SJCRH30 (cell line): ENCODE measurements at regions not wholly inside any gene's neighbourhood (a gene's known extent, or its start where the extent isn't known, plus 50 kb on each side); places are given as distances from the start of the nearest gene placed in this dataset.

Experiments used
- DNase-seq, 2 experiments: peaks; one replicate each; pipeline ENCODE4 v3.0.0-alpha.2; 2015 to 2020
- H3K27ac ChIP-seq: fragments of 250-450 bp; sonication (Bioruptor Pico); 2 replicates; pipeline ENCODE4 v1.5.1; 2020; ENCODE audit warnings: mild to moderate bottlenecking, moderate library complexity
- H3K27me3 ChIP-seq: fragments of 250-450 bp; sonication (Bioruptor Pico); 2 replicates; pipeline ENCODE4 v1.5.1; 2020; ENCODE audit warnings: mild to moderate bottlenecking, moderate library complexity
- H3K36me3 ChIP-seq: fragments of 250-450 bp; sonication (Bioruptor Pico); 2 replicates; pipeline ENCODE4 v1.5.1; 2020; ENCODE audit warnings: mild to moderate bottlenecking, moderate library complexity
- H3K4me1 ChIP-seq: fragments of 250-450 bp; sonication (Bioruptor Pico); 2 replicates; pipeline ENCODE4 v1.5.1; 2020; ENCODE audit warnings: mild to moderate bottlenecking, moderate library complexity
- H3K4me3 ChIP-seq: fragments of 250-450 bp; sonication (Bioruptor Pico); 2 replicates; pipeline ENCODE4 v1.5.1; 2020; ENCODE audit warnings: mild to moderate bottlenecking, moderate library complexity
- H3K9me3 ChIP-seq: fragments of 250-450 bp; sonication (Bioruptor Pico); replicated peaks from 2 replicates; pipeline ENCODE4 v1.5.1; 2020; ENCODE audit warnings: mild to moderate bottlenecking, moderate library complexity

GRCh38 chr11:122267602-122268001, 151.6 kb upstream of the BLID start:
- H3K4me3 ChIP-seq = no peak overlapping the region
- H3K27ac ChIP-seq = peak overlapping the region; percentile 56; the same call in 1 of the 2 replicates
- peaks cover 85% of the 10 kb centered on the region for H3K4me1 ChIP-seq
- peak; percentile 29 to 56 for DNase-seq
- no peaks in the 10 kb centered on the region for H3K9me3 ChIP-seq
- H3K36me3 ChIP-seq = no peaks in the 10 kb centered on the region
- H3K27me3 ChIP-seq = no peaks in the 10 kb centered on the region

- Histone ChIP-seq H3K9me3 (no peaks in the 10 kb centered on the region), H3K27ac (no peak overlapping the region; the same call in 1 of the 2 replicates), H3K36me3 (no peaks in the 10 kb centered on the region), H3K4me3 (no peak overlapping the region), H3K4me1 (peaks cover 75% of the 10 kb centered on the region), H3K27me3 (no peaks in the 10 kb centered on the region)
- no peak for DNase-seq
Observed at GRCh38 chr11:122265981-122266380, 150.0 kb upstream of the BLID start.

GRCh38 chr11:122264121-122264520, 148.1 kb upstream of the BLID start:
- H3K4me3 ChIP-seq = no peak overlapping the region
- peaks cover 76% of the 10 kb centered on the region for H3K4me1 ChIP-seq
- 0 out of 2 replicates have a peak, but pooled peaks cover 3% of the 10 kb centered on the region for H3K9me3 ChIP-seq
- no peaks in the 10 kb centered on the region for H3K36me3 ChIP-seq
- peak; percentile 72 to 84 for DNase-seq
- H3K27me3 ChIP-seq = no peaks in the 10 kb centered on the region
- H3K27ac ChIP-seq = peak overlapping the region; percentile 78

GRCh38 chr11:122261546-122261945, 145.5 kb upstream of the BLID start:
- no peaks in the 10 kb centered on the region for H3K27me3 ChIP-seq
- DNase-seq = peak; percentile 73 to 80
- no peak overlapping the region for H3K4me3 ChIP-seq
- H3K9me3 ChIP-seq = 0 out of 2 replicates have a peak, but pooled peaks cover 3% of the 10 kb centered on the region
- peak overlapping the region; percentile 78 for H3K27ac ChIP-seq
- no peaks in the 10 kb centered on the region for H3K36me3 ChIP-seq
- peaks cover 61% of the 10 kb centered on the region for H3K4me1 ChIP-seq

- H3K4me3 ChIP-seq = no peak overlapping the region
- H3K27me3 ChIP-seq = no peaks in the 10 kb centered on the region
- DNase-seq = no peak
- no peaks in the 10 kb centered on the region for H3K36me3 ChIP-seq
- H3K9me3 ChIP-seq = 0 out of 2 replicates have a peak, but pooled peaks cover 3% of the 10 kb centered on the region
- no peak overlapping the region for H3K27ac ChIP-seq
- H3K4me1 ChIP-seq = peaks cover 40% of the 10 kb centered on the region
Observed at GRCh38 chr11:122259195-122259821, 143.3 kb upstream of the BLID start.

GRCh38 chr11:122258446-122259194, 142.6 kb upstream of the BLID start:
- Histone ChIP-seq H3K4me1 (peaks cover 40% of the 10 kb centered on the region), H3K27me3 (no peaks in the 10 kb centered on the region), H3K4me3 (no peak overlapping the region), H3K9me3 (0 out of 2 replicates have a peak, but pooled peaks cover 3% of the 10 kb centered on the region), H3K36me3 (no peaks in the 10 kb centered on the region), H3K27ac (peak overlapping the region; percentile 18; the same call in 1 of the 2 replicates)
- no peak for DNase-seq

- Histone ChIP-seq H3K4me1 (peaks cover 42% of the 10 kb centered on the region), H3K27ac (peak overlapping the region; percentile 68), H3K9me3 (no peaks in the 10 kb centered on the region), H3K36me3 (no peaks in the 10 kb centered on the region), H3K27me3 (no peaks in the 10 kb centered on the region), H3K4me3 (no peak overlapping the region)
- peak; percentile 56 to 75 for DNase-seq
Observed at GRCh38 chr11:122253589-122254231, 137.7 kb upstream of the BLID start.

- H3K4me1 ChIP-seq = peaks cover 53% of the 10 kb centered on the region
- no peak for DNase-seq
- H3K27ac ChIP-seq = peak overlapping the region; percentile 92
Observed at GRCh38 chr11:122248939-122249338, 132.9 kb upstream of the BLID start.

GRCh38 chr11:122248131-122248530, 132.1 kb upstream of the BLID start:
- H3K4me1 ChIP-seq = peaks cover 47% of the 10 kb centered on the region
- DNase-seq = peak; percentile 91 to 97
- no peaks in the 10 kb centered on the region for H3K36me3 ChIP-seq
- no peak overlapping the region for H3K4me3 ChIP-seq
- no peaks in the 10 kb centered on the region for H3K9me3 ChIP-seq
- no peaks in the 10 kb centered on the region for H3K27me3 ChIP-seq
- peak overlapping the region; percentile 92 for H3K27ac ChIP-seq

More at GRCh38 chr11:122248939-122249338, 132.9 kb upstream of the BLID start:
- H3K36me3 ChIP-seq = no peaks in the 10 kb centered on the region
- H3K4me3 ChIP-seq = no peak overlapping the region
- no peaks in the 10 kb centered on the region for H3K27me3 ChIP-seq
- no peaks in the 10 kb centered on the region for H3K9me3 ChIP-seq

GRCh38 chr11:122246874-122247273, 130.9 kb upstream of the BLID start:
- H3K36me3 ChIP-seq = no peaks in the 10 kb centered on the region
- H3K27ac ChIP-seq = peak overlapping the region; percentile 92
- no peak overlapping the region for H3K4me3 ChIP-seq
- DNase-seq = no peak
- no peaks in the 10 kb centered on the region for H3K9me3 ChIP-seq
- H3K27me3 ChIP-seq = no peaks in the 10 kb centered on the region
- peaks cover 35% of the 10 kb centered on the region for H3K4me1 ChIP-seq

GRCh38 chr11:122242731-122243130, 126.7 kb upstream of the BLID start:
- Histone ChIP-seq H3K27me3 (no peaks in the 10 kb centered on the region), H3K36me3 (no peaks in the 10 kb centered on the region), H3K4me3 (no peak overlapping the region), H3K4me1 (peaks cover 15% of the 10 kb centered on the region), H3K9me3 (no peaks in the 10 kb centered on the region), H3K27ac (no peak overlapping the region)
- DNase-seq = no peak

- no peaks in the 10 kb centered on the region for H3K9me3 ChIP-seq
- H3K36me3 ChIP-seq = no peaks in the 10 kb centered on the region
- no peak overlapping the region for H3K4me3 ChIP-seq
- peaks cover 4% of the 10 kb centered on the region for H3K4me1 ChIP-seq
- H3K27ac ChIP-seq = no peak overlapping the region
- DNase-seq = no peak
- no peaks in the 10 kb centered on the region for H3K27me3 ChIP-seq
Observed at GRCh38 chr11:122241566-122241965, 125.6 kb upstream of the BLID start.

GRCh38 chr11:122240638-122241037, 124.6 kb upstream of the BLID start:
- DNase-seq = no peak
- H3K27ac ChIP-seq = no peak overlapping the region
- H3K4me3 ChIP-seq = no peak overlapping the region
- H3K27me3 ChIP-seq = no peaks in the 10 kb centered on the region
- H3K9me3 ChIP-seq = no peaks in the 10 kb centered on the region
- peaks cover 5% of the 10 kb centered on the region; the same call in 1 of the 2 replicates for H3K4me1 ChIP-seq
- H3K36me3 ChIP-seq = no peaks in the 10 kb centered on the region

GRCh38 chr11:122235615-122236014, 119.6 kb upstream of the BLID start:
- Histone ChIP-seq H3K4me1 (peaks cover 18% of the 10 kb centered on the region), H3K27ac (peak overlapping the region; percentile 15; the same call in 1 of the 2 replicates)

GRCh38 chr11:122234780-122235179, 118.8 kb upstream of the BLID start:
- no peak overlapping the region for H3K4me3 ChIP-seq
- H3K27ac ChIP-seq = no peak overlapping the region; the same call in 1 of the 2 replicates
- H3K4me1 ChIP-seq = peaks cover 20% of the 10 kb centered on the region
- DNase-seq = no peak
- H3K27me3 ChIP-seq = no peaks in the 10 kb centered on the region
- no peaks in the 10 kb centered on the region for H3K36me3 ChIP-seq
- no peaks in the 10 kb centered on the region for H3K9me3 ChIP-seq

More at GRCh38 chr11:122235615-122236014, 119.6 kb upstream of the BLID start:
- peak; percentile 58 to 73 for DNase-seq
- H3K4me3 ChIP-seq = no peak overlapping the region
- H3K9me3 ChIP-seq = no peaks in the 10 kb centered on the region
- H3K36me3 ChIP-seq = no peaks in the 10 kb centered on the region
- no peaks in the 10 kb centered on the region for H3K27me3 ChIP-seq
